Loucy (cell line): ENCODE measurements at regions not wholly inside any gene's neighbourhood (a gene's known extent, or its start where the extent isn't known, plus 50 kb on each side); places are given as distances from the start of the nearest gene placed in this dataset.

Experiments
- CTCF ChIP-seq: fragments of 200-600 bp; sonication (generic); conservative IDR thresholded peaks from 2 replicates; pipeline ENCODE4 v1.5.1; 2014; ENCODE audit warnings: mild to moderate bottlenecking, antibody characterized with exemption, low read length
- EZH2phosphoT487 ChIP-seq: fragments of 200-600 bp; IDR thresholded peaks from 2 replicates; pipeline ENCODE4 v1.6.1; 2018; ENCODE audit warnings: antibody characterized with exemption, mild to moderate bottlenecking, moderate library complexity, borderline replicate concordance

- TF ChIP-seq CTCF (no peak), EZH2phosphoT487 (no peak)
Measured at GRCh38 chr13:76725211-76725610, 161.0 kb downstream of the KCTD12 start.
